Vagina (tissue), 2 donors: ENCODE measurements at regions not wholly inside any gene's neighbourhood (a gene's known extent, or its start where the extent isn't known, plus 50 kb on each side); places are given as distances from the start of the nearest gene placed in this dataset.

ENCODE experiments used
- DNase-seq, 2 donors: peaks; one replicate each; pipeline ENCODE4 v3.0.0-alpha.2; 2017; ENCODE audit errors: extremely low spot score in 2 of 2
- H3K27ac ChIP-seq: fragments of 200-600 bp; sonication (generic); one replicate; pipeline ENCODE4 v1.5.1; 2019
- H3K27me3 ChIP-seq: fragments of 200-600 bp; sonication (generic); one replicate; pipeline ENCODE4 v1.5.1; 2019
- H3K36me3 ChIP-seq, 2 donors: fragments of 200-600 bp; sonication (generic); one replicate each; pipeline ENCODE4 v1.5.1; 2017 to 2019
- H3K4me1 ChIP-seq: fragments of 200-600 bp; sonication (generic); one replicate; pipeline ENCODE4 v1.5.1; 2019
- H3K4me3 ChIP-seq, 2 donors: fragments of 200-600 bp; sonication (generic); 1 replicate in 1 of 2; 2 replicates in 1 of 2; pipeline ENCODE4 v1.5.1; 2016 to 2019
- H3K9me3 ChIP-seq: fragments of 200-600 bp; sonication (generic); one replicate; pipeline ENCODE4 v1.5.1; 2019
- POLR2A ChIP-seq, 2 donors: fragments of 450-650 bp; IDR thresholded peaks; one replicate each; pipeline ENCODE4 v1.6.1; 2017; ENCODE audit warnings: antibody characterized with exemption in 2 of 2, mild to moderate bottlenecking in 2 of 2, moderate library complexity in 2 of 2
- POLR2AphosphoS5 ChIP-seq, 2 donors: sonication (generic); formaldehyde crosslinking; IDR thresholded peaks; one replicate each; pipeline ENCODE4 v1.9.0; 2017; ENCODE audit warnings: antibody characterized with exemption in 2 of 2, mild to moderate bottlenecking in 2 of 2, low read depth in 1 of 2; ENCODE audit not compliant: insufficient read depth in 1 of 2
- intact Hi-C: fragments of 100-400 bp; cut with DNase I; formaldehyde crosslinking; loops from one replicate; pipeline ENCODE4 v1.15.1; 2023
- TF ChIP-seq, protein P1 (sequence below), 3 experiments: fragments of 450-650 bp in 2 of 3; fragments of 200-600 bp in 1 of 3; sonication (generic) in 1 of 3; IDR thresholded peaks; one replicate each; pipeline ENCODE4 v1.5.1; 2017 to 2019; ENCODE audit warnings: antibody characterized with exemption in 3 of 3, mild to moderate bottlenecking in 2 of 3, moderate library complexity in 2 of 3

DNA sequence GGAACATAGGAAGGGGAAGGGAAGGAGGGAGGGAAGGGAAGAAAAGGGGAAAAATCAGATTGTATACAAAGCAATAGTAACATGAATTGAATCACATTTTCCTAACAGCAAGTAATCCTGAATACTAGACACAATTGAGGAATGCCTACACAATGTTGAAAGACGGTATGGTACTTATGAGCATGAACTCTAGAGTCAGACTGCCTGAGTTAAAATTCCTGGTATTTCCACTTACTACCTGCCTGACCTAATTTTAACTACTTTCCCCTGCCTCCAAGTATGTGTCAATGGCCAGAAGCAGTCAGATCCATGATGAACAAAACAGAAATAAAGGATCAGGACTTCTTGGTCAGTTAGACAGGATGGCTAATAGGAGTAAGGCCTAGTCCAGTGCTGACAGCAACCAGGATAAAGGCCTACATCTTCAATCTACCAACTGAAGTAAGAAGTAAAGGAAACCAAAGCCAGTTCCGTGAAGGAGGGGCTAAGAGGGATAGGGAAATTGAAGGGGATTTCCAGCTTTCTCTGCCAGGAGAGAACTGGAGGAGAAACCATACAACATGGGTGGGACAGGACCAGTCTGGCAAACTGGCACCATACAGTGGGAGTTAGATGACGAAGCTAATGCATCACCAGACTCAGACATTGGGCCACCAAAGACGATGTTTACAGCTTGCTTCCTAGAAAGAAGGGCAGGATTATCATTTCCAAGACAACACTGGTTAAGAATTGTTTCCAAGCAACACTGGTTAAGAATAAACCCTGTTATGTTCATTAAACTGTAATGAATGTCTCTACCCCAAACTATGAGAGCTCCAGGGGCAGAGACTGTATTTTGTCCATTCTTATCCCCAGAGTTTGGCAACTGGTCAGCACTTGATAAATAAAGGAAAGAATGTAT lies 151.6 kb upstream of the UBE2E2 start:
- H3K27ac ChIP-seq = no peak overlapping the region
- no peaks in the 10 kb centered on the region for H3K36me3 ChIP-seq
- no peak for DNase-seq
- H3K4me3 ChIP-seq = no peak overlapping the region
- no peak for TF ChIP-seq POLR2AphosphoS5 (IDR thresholded peaks at IDR 0.05; ENCODE audit: insufficient read depth in 1 of 2, low read depth in 1 of 2)
- no peak for TF ChIP-seq POLR2A (IDR thresholded peaks at IDR 0.05)
- TF ChIP-seq, protein P1, sequence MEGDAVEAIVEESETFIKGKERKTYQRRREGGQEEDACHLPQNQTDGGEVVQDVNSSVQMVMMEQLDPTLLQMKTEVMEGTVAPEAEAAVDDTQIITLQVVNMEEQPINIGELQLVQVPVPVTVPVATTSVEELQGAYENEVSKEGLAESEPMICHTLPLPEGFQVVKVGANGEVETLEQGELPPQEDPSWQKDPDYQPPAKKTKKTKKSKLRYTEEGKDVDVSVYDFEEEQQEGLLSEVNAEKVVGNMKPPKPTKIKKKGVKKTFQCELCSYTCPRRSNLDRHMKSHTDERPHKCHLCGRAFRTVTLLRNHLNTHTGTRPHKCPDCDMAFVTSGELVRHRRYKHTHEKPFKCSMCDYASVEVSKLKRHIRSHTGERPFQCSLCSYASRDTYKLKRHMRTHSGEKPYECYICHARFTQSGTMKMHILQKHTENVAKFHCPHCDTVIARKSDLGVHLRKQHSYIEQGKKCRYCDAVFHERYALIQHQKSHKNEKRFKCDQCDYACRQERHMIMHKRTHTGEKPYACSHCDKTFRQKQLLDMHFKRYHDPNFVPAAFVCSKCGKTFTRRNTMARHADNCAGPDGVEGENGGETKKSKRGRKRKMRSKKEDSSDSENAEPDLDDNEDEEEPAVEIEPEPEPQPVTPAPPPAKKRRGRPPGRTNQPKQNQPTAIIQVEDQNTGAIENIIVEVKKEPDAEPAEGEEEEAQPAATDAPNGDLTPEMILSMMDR (IDR thresholded peaks at IDR 0.05) = no peak
- no peaks in the 10 kb centered on the region for H3K9me3 ChIP-seq
- no peaks in the 10 kb centered on the region for H3K4me1 ChIP-seq
- no peaks in the 10 kb centered on the region for H3K27me3 ChIP-seq
- intact Hi-C loops = no loop called here

DNA sequence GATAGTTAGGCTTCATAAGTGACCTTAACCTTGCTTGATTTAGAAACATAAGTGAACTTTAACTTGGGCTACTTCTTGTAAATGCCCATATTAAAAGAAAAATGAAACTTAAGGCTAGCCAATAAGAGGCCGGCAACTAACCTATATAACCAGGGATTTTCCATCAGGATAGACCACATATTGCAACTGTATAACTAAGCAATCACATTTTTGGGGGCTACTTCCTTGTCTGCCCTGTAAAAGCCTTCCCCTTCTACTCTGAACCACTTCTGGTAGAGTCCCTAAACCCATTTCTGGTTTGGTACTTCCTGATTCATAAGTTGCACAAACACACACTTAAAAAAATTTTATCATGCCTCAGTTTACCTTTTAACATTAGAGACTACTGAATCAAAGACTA lies 150.9 kb upstream of the UBE2E2 start:
- DNase-seq = no peak
- Histone ChIP-seq H3K9me3 (no peaks in the 10 kb centered on the region), H3K27me3 (no peaks in the 10 kb centered on the region), H3K4me3 (no peak overlapping the region), H3K27ac (no peak overlapping the region), H3K36me3 (no peaks in the 10 kb centered on the region), H3K4me1 (no peaks in the 10 kb centered on the region)
- intact Hi-C loops = no loop called here
- TF ChIP-seq, protein P1 (IDR thresholded peaks at IDR 0.05) = no peak
- no peak for TF ChIP-seq POLR2AphosphoS5 (IDR thresholded peaks at IDR 0.05; ENCODE audit: insufficient read depth in 1 of 2, low read depth in 1 of 2)
- no peak for TF ChIP-seq POLR2A (IDR thresholded peaks at IDR 0.05)

DNA sequence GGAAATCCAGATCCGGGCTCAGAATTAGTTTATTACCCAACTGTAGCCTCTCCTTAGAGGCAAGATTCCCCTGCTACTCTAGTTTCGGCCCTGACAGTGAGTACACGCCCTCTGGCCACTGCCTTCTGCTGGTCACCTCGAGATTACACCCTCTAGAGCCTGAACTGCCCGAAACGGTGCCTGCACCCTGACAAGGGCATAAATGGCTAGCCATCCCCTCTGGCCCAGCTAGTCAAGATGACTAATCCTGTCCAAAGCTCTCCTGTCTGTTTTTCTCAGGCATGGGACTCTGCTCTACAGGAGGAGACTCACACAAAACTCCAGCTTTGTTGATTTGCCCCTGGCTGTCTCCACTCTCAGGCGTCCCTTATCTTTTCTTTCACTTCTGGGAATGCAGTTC lies 150.5 kb upstream of the UBE2E2 start:
- TF ChIP-seq POLR2AphosphoS5 (IDR thresholded peaks at IDR 0.05; ENCODE audit: insufficient read depth in 1 of 2, low read depth in 1 of 2) (no peak), POLR2A (IDR thresholded peaks at IDR 0.05) (no peak)
- TF ChIP-seq, protein P1 (IDR thresholded peaks at IDR 0.05) = no peak
- Histone ChIP-seq H3K9me3 (no peaks in the 10 kb centered on the region), H3K27me3 (no peaks in the 10 kb centered on the region), H3K4me1 (no peaks in the 10 kb centered on the region), H3K36me3 (no peaks in the 10 kb centered on the region), H3K4me3 (no peak overlapping the region), H3K27ac (no peak overlapping the region)
- intact Hi-C loops = no loop called here
- no peak for DNase-seq

DNA sequence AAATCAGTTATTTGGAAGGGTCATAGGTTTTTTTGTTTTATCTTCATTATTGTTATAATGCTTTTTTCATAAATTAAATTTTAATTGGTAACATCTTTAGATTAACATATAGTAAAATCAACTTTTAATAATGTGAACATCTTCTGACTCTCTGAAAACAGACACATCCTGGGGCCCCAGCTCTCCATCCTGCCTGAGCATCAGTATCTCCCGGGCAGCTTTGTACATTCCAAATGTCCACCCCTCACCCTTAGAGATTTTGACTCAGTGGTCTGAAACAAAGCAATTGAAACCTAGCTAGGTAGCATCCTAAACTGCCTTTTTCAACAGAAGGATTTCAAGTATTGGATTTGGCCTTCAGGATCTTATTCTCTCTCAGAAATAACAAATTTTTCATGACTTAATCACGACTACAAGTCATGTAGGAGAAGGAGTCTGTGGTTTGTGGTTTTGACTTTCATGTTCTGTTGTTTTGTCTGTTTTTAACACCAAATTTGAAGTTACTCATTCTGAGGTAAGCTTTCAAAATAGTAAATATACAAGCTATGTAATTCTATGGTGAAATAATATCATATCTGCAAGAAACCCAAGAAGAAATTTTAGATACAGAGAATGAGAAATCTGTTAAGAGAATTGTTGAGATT lies 147.3 kb upstream of the UBE2E2 start:
- Histone ChIP-seq H3K4me3 (no peak overlapping the region), H3K9me3 (no peaks in the 10 kb centered on the region), H3K36me3 (no peaks in the 10 kb centered on the region), H3K27ac (no peak overlapping the region), H3K27me3 (no peaks in the 10 kb centered on the region), H3K4me1 (no peaks in the 10 kb centered on the region)
- TF ChIP-seq, protein P1 (IDR thresholded peaks at IDR 0.05) = no peak
- no peak for TF ChIP-seq POLR2AphosphoS5 (IDR thresholded peaks at IDR 0.05; ENCODE audit: insufficient read depth in 1 of 2, low read depth in 1 of 2)
- TF ChIP-seq POLR2A (IDR thresholded peaks at IDR 0.05) = no peak
- intact Hi-C loops = no loop called here
- no peak for DNase-seq

DNA sequence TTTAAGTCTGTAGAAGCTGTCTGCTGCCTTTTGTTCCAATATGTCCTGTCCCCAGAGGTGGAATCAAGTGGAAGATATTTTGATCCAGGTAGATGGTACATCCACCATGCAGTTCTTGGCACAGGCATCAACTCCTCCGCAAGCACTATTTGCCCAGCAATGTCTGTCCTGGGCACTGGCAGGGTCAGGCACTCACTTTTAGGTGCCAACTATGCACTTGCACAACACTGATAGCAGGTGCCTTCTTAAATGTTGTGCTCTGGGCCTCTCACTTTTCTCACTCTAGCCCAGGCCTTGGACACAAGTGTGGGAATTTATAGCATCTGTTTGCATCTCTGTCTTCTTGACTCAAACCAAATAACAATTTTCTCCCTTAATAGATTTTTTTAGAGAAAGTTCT lies 140.5 kb upstream of the UBE2E2 start:
- TF ChIP-seq, protein P1 (IDR thresholded peaks at IDR 0.05) = no peak
- TF ChIP-seq POLR2AphosphoS5 (IDR thresholded peaks at IDR 0.05; ENCODE audit: insufficient read depth in 1 of 2, low read depth in 1 of 2) (no peak), POLR2A (IDR thresholded peaks at IDR 0.05) (no peak)
- intact Hi-C loops = no loop called here
- no peak overlapping the region for H3K4me3 ChIP-seq
- H3K4me1 ChIP-seq = no peaks in the 10 kb centered on the region
- no peak for DNase-seq
- H3K9me3 ChIP-seq = no peaks in the 10 kb centered on the region
- no peaks in the 10 kb centered on the region for H3K27me3 ChIP-seq
- no peak overlapping the region for H3K27ac ChIP-seq
- H3K36me3 ChIP-seq = no peaks in the 10 kb centered on the region
